HG02852 (cell line): ENCODE measurements at regions not wholly inside any gene's neighbourhood (a gene's known extent, or its start where the extent isn't known, plus 50 kb on each side); places are given as distances from the start of the nearest gene placed in this dataset.

ENCODE experiments used
- ATAC-seq: cut with Tn5 transposase; IDR thresholded peaks from one replicate; pipeline ENCODE4 v1.9.1; 2021; ENCODE audit warnings: mild to moderate bottlenecking, moderate library complexity; ENCODE audit not compliant: unreplicated experiment

- ATAC-seq, result no peak
Observed at GRCh38 chr1:195941795-195942194, 666.4 kb downstream of the KCNT2 start.

GRCh38 chr1:195941314-195941713 is 666.9 kb downstream of the KCNT2 start:
- ATAC-seq, result no peak

DNA sequence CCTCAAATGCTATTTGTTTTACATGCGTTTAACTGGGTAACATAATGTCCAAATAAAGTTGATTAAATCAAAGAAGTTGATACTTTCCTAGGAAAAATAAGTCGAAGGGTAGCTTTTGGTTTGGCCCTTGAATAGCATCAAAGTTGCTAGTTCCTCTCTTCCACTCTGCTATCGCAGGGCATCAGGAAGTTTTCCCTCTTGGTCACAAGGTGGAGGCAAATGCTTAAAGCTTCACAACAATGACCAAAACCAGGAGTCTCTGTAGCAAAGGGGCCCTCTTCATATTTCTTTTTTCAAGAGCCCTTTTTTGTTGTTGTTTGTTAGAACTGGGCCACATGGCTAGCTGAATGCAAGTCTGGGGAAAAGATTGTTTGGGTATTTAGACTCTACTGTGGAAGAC is 668.4 kb downstream of the KCNT2 start:
- no peak for ATAC-seq

DNA sequence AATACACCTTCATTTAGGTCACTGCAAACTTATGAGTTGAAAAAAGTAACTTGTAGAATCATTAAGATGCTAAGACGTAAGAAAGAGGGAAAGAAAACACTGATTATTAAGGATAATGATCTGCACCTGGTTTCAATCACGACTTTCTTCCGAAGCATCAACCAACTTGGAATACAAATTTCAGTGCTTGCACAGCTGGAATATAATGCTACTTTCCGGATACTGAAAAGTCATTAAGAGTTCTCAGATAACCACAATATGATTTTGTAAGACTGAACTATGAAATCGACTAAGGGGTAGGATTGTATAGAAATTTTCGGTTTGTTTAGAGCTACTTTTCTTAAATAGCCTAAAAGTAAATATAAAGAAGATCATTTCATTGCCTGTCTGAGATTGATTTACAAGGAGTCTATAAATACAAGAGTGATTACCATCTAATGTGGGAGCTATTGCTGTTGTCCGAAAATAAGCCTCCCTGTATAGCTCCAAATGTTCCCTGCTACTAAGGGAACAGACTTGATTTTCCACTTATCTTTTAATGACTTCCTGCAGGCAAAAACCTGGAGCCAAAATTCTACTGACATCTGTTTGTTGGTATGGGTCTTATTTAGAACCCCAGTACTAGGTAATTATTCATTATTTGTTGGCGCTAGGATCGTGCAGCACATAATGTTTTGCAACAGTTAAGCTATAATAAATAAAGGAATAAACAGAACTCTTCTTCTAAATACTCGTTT is 673.3 kb downstream of the KCNT2 start:
- no peak for ATAC-seq

GRCh38 chr1:195933835-195934234 is 674.4 kb downstream of the KCNT2 start:
- ATAC-seq, result no peak

DNA sequence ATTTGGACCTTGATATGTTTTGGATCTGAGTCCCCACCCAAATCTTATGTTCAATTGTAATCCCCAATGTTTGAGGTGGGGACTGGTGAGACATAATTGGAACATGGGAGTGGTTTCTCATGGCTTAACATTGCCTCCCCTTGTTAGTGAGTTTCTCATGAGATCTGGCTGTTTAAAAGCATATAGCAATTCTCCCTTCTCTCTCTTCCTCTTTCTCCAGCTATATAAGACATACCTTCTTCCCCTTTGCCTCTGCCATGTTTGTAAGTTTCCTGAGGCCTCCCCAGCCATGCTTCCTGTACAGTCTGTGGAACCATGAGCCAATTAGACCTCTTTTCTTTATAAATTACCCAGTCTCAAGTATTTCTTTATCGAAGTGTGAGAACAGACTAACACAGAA is 692.4 kb downstream of the KCNT2 start:
- ATAC-seq, result no peak

DNA sequence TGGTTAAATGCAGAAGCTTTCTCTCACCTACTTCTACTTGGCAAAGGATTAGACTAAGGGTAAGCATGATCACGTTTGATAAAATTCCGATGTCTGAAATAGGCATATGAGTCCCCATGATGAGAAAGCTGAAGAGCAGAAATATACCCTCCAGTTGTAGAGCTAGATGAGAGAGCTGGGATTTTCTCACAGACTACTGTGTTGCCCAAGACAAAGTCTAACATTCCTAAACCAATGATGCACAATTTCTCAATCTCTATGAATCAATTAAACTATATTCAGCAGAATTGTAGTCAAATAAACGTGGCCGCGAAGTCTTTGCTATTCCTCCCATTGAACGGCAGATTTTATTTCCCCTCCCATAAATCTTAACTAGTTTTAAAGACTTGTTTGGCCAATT is 699.2 kb downstream of the KCNT2 start:
- no peak for ATAC-seq

GRCh38 chr1:195908121-195908520 is 700.1 kb downstream of the KCNT2 start:
- ATAC-seq, result no peak

DNA sequence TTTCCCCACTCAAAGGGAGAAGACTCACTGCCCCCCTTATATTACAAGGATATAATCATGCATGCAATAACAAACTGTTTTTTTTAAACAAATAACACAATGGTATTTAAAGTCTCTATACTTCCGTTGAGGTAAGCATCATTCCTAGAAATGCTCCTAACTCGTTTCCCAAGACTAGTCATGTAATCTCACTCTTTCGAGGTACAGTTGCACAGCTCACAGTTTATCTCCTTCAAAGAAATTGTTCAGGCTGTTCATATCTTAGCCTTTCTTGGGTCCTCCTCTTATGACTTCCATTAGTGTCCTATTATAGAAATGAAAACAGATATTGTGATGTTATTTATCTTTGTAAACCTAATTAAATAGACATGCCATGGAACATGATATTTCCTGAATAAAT is 705.0 kb downstream of the KCNT2 start:
- no peak for ATAC-seq

DNA sequence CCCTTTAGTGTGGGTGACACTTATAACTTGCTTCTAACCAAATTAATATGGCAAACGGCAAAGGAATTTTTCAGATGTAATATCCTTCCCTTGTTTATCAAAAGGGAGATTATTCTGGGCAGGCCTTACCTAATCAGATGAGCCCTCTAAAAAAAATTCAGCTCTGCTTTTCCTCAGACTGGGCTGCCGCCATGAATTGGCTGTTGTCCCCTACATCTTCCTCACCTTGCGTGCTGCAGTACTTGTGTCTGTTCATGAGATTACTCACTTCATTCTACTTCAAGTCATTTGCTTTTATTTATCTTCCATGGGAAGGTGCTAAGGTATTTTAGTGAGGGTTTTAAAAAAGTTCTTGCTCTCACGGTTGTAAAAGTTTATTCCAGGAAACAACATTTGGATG is 705.5 kb downstream of the KCNT2 start:
- no peak for ATAC-seq

- no peak for ATAC-seq
Observed at GRCh38 chr1:195899762-195900352, 708.4 kb downstream of the KCNT2 start.

GRCh38 chr1:195898924-195899323 is 709.3 kb downstream of the KCNT2 start:
- ATAC-seq, result no peak

- ATAC-seq, result no peak
Observed at GRCh38 chr1:195898373-195898772, 709.9 kb downstream of the KCNT2 start.

GRCh38 chr1:195897076-195897475 is 711.2 kb downstream of the KCNT2 start:
- no peak for ATAC-seq

DNA sequence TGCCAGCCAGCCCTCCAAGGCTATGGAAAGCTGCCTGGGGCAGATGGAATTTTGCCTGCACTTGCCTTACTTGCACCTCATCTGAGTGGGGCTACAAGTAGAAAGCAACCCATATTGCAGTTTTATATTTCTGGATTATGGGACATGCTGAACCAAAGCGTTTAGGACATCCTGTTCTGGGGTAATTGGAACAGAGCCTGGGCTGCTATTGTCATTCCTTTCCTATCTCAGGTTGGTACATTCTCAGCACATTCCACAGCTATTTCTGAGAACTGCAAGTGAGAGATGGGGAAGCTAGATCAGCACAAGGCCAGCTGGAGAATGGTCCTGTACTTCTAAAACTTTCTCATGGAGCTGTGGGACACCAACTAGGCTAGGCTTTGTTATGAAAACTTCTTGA is 713.8 kb downstream of the KCNT2 start:
- no peak for ATAC-seq

GRCh38 chr1:195886000-195886399 is 722.2 kb downstream of the KCNT2 start:
- ATAC-seq, result no peak

GRCh38 chr1:195878478-195878877 is 729.8 kb downstream of the KCNT2 start:
- ATAC-seq, result no peak

- no peak for ATAC-seq
Observed at GRCh38 chr1:195876792-195877191, 731.4 kb downstream of the KCNT2 start.

GRCh38 chr1:195872376-195872775 is 735.9 kb downstream of the KCNT2 start:
- no peak for ATAC-seq

GRCh38 chr1:195867638-195868037 is 740.6 kb downstream of the KCNT2 start:
- no peak for ATAC-seq

DNA sequence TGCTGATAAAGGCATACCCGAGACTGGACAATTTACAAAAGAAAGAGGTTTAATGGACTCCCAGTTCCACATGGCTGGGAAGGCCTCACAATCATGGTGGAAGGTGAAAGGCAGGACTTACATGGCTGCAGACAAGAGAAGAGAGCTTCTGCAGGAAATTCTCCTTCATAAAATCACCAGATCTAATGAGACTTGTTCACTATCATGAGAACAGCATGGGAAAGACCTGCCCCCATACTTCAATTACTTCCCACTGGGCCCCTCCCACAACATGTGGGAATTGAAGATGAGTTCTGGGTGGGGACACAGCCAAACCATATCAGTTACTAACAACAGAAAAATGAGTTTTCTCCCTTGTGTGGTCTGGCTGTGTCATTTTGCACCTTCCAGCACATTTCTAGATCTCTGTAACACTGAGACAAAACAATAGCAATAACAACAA is 741.4 kb downstream of the KCNT2 start:
- no peak for ATAC-seq

GRCh38 chr1:195866091-195866780 is 742.0 kb downstream of the KCNT2 start:
- no peak for ATAC-seq
